DND-41 (cell line): ENCODE measurements at regions not wholly inside any gene's neighbourhood (a gene's known extent, or its start where the extent isn't known, plus 50 kb on each side); places are given as distances from the start of the nearest gene placed in this dataset.

Experiments
- EZH2 ChIP-seq: IDR thresholded peaks from 3 replicates; pipeline ENCODE4 v1.6.1; 2012; ENCODE audit warnings: borderline replicate concordance, low read depth, mild to moderate bottlenecking, moderate library complexity, low read length, inconsistent platforms; ENCODE audit not compliant: severe bottlenecking
- TF ChIP-seq, protein P1 (sequence below): IDR thresholded peaks from 2 replicates; pipeline ENCODE4 v1.5.1; 2012; ENCODE audit warnings: borderline replicate concordance, low read length, moderate library complexity, mild to moderate bottlenecking; ENCODE audit not compliant: poor library complexity, severe bottlenecking; ENCODE audit errors: extremely low read depth

DNA sequence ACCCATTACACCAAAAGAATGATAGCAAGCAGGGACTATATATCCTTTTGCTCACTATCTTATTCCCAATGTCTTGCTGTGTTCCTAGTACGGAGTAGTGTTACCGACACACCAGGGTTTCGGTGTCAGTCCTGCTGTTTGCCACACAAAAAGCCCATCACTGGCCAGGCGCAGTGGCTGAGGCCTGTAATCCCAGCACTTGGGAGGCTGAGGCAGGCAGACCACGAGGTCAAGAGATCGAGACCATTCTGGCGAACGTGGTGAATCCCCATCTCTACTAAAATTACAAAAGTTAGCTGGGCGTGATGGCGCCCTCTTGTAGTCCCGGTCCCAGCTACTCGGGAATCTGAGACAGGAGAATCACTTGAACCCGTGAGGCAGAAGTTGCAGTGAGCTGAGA is 1467.3 kb upstream of the MIR17HG start:
- TF ChIP-seq, protein P1, sequence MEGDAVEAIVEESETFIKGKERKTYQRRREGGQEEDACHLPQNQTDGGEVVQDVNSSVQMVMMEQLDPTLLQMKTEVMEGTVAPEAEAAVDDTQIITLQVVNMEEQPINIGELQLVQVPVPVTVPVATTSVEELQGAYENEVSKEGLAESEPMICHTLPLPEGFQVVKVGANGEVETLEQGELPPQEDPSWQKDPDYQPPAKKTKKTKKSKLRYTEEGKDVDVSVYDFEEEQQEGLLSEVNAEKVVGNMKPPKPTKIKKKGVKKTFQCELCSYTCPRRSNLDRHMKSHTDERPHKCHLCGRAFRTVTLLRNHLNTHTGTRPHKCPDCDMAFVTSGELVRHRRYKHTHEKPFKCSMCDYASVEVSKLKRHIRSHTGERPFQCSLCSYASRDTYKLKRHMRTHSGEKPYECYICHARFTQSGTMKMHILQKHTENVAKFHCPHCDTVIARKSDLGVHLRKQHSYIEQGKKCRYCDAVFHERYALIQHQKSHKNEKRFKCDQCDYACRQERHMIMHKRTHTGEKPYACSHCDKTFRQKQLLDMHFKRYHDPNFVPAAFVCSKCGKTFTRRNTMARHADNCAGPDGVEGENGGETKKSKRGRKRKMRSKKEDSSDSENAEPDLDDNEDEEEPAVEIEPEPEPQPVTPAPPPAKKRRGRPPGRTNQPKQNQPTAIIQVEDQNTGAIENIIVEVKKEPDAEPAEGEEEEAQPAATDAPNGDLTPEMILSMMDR, result no peak
- no peak for TF ChIP-seq EZH2
